Fibroblast of lung (primary cell): ENCODE measurements at regions not wholly inside any gene's neighbourhood (a gene's known extent, or its start where the extent isn't known, plus 50 kb on each side); places are given as distances from the start of the nearest gene placed in this dataset.

Experiments
- DNase-seq, 2 donors: peaks; one replicate each; pipeline versions ENCODE4 v3.0.0 to v3.0.0-alpha.2; 2010; ENCODE audit warnings: low read depth in 2 of 2
- H2AFZ ChIP-seq: 2 replicates; pipeline ENCODE4 v1.5.1; 2012; ENCODE audit warnings: low read length, control low read depth, inconsistent platforms
- H3K27ac ChIP-seq: 2 replicates; pipeline ENCODE4 v1.5.1; 2011; ENCODE audit warnings: low read length, control low read depth; ENCODE audit not compliant: insufficient read depth
- H3K27me3 ChIP-seq: 2 replicates; pipeline ENCODE4 v1.5.1; 2011; ENCODE audit warnings: mild to moderate bottlenecking, low read length; ENCODE audit not compliant: control insufficient read depth, insufficient read depth
- H3K36me3 ChIP-seq: 2 replicates; pipeline ENCODE4 v1.5.1; 2011; ENCODE audit warnings: low read length; ENCODE audit not compliant: control insufficient read depth, insufficient read depth
- H3K4me1 ChIP-seq: 2 replicates; pipeline ENCODE4 v1.5.1; 2011; ENCODE audit warnings: low read length; ENCODE audit not compliant: control insufficient read depth, insufficient read depth; ENCODE audit errors: extremely low read depth
- H3K4me2 ChIP-seq: 2 replicates; pipeline ENCODE4 v1.5.1; 2011; ENCODE audit warnings: low read length, control low read depth; ENCODE audit not compliant: insufficient read depth; ENCODE audit errors: extremely low read depth
- H3K4me3 ChIP-seq, 4 experiments: fragments of 200-600 bp in 1 of 4; sonication (generic) in 1 of 4; replicated peaks in 1 of 4; 2 replicates each; pipeline ENCODE4 v1.5.1; 2011 to 2016; ENCODE audit warnings: low read length in 4 of 4, low read depth in 3 of 4, mild to moderate bottlenecking in 3 of 4, control low read depth in 2 of 4, inconsistent platforms in 1 of 4, mixed read lengths in 1 of 4; ENCODE audit not compliant: insufficient read depth in 1 of 4; ENCODE audit errors: control extremely low read depth in 1 of 4
- H3K79me2 ChIP-seq: 2 replicates; pipeline ENCODE4 v1.5.1; 2012; ENCODE audit warnings: mild to moderate bottlenecking, low read length, inconsistent platforms; ENCODE audit not compliant: control insufficient read depth, insufficient read depth
- H3K9ac ChIP-seq: 2 replicates; pipeline ENCODE4 v1.5.1; 2011; ENCODE audit warnings: mild to moderate bottlenecking, low read length, control low read depth; ENCODE audit not compliant: insufficient read depth
- H3K9me3 ChIP-seq: 2 replicates; pipeline ENCODE4 v1.5.1; 2012; ENCODE audit warnings: low read depth, low read length; ENCODE audit not compliant: control insufficient read depth, insufficient read depth
- H4K20me1 ChIP-seq: 2 replicates; pipeline ENCODE4 v1.5.1; 2011; ENCODE audit warnings: low read length; ENCODE audit not compliant: control insufficient read depth, insufficient read depth; ENCODE audit errors: extremely low read depth
- CTCF ChIP-seq, 2 donors: IDR thresholded peaks in 1 of 2; conservative IDR thresholded peaks in 1 of 2; 1 replicate in 1 of 2; 2 replicates in 1 of 2; pipeline ENCODE4 v1.5.1; 2011 to 2012; ENCODE audit warnings: low read length in 2 of 2, control low read depth in 1 of 2, inconsistent platforms in 1 of 2, low read depth in 1 of 2, mild to moderate bottlenecking in 1 of 2
- EZH2 ChIP-seq: IDR thresholded peaks from 2 replicates; pipeline ENCODE4 v1.5.1; 2012; ENCODE audit warnings: low read length, control low read depth, mild to moderate bottlenecking; ENCODE audit errors: missing control alignments

- Histone ChIP-seq H3K36me3 (no peaks in the 10 kb centered on the region), H4K20me1 (no peaks in the 10 kb centered on the region), H3K9me3 (no peaks in the 10 kb centered on the region), H3K4me1 (no peaks in the 10 kb centered on the region), H3K4me2 (no peak overlapping the region), H3K27me3 (no peaks in the 10 kb centered on the region), H3K4me3 (no peak overlapping the region), H2AFZ (no peak overlapping the region), H3K9ac (no peak overlapping the region), H3K79me2 (no peaks in the 10 kb centered on the region), H3K27ac (no peak overlapping the region)
- no peak for DNase-seq
- TF ChIP-seq CTCF (conservative IDR thresholded peaks at IDR 0.05 in 1 of 2, IDR thresholded peaks at IDR 0.05 in 1 of 2; ENCODE audit: low read depth in 1 of 2, low read length in 2 of 2) (no peak), EZH2 (no peak)
These were observed 235.7 kb upstream of the HAND2 start for GRCh38 chr4:173765751-173766150.

DNA sequence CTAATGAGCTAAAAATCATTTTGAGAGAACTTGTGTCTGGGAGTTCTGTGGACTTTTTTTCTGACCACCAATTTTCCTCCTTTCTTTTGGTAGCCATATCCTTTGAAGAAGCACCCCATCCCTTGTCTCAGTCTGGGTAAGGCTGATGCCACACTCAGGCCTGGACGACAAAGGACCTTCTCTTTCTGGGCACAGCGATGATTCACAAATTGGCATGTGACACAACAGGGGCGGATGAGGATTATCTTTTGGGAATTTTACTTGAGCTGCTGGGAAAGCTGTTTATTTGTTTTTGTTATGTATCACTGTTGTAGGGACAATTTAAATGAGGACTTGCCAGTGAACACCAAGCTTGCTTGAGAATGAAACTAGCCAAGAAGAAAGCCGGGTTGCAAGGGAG lies 233.4 kb upstream of the HAND2 start:
- Histone ChIP-seq H3K9ac (no peak overlapping the region), H2AFZ (no peak overlapping the region), H3K36me3 (no peaks in the 10 kb centered on the region), H3K79me2 (no peaks in the 10 kb centered on the region), H3K27me3 (no peaks in the 10 kb centered on the region), H3K4me3 (no peak overlapping the region), H3K9me3 (no peaks in the 10 kb centered on the region), H3K4me1 (no peaks in the 10 kb centered on the region), H4K20me1 (no peaks in the 10 kb centered on the region), H3K27ac (no peak overlapping the region), H3K4me2 (no peak overlapping the region)
- TF ChIP-seq CTCF (conservative IDR thresholded peaks at IDR 0.05 in 1 of 2, IDR thresholded peaks at IDR 0.05 in 1 of 2; ENCODE audit: low read depth in 1 of 2, low read length in 2 of 2) = no peak
- no peak for TF ChIP-seq EZH2
- no peak for DNase-seq

GRCh38 chr4:173761938-173762337 lies 231.9 kb upstream of the HAND2 start:
- Histone ChIP-seq H4K20me1 (no peaks in the 10 kb centered on the region), H3K4me1 (no peaks in the 10 kb centered on the region), H3K4me2 (no peak overlapping the region), H2AFZ (no peak overlapping the region), H3K27ac (no peak overlapping the region), H3K4me3 (no peak overlapping the region), H3K9ac (no peak overlapping the region), H3K27me3 (no peaks in the 10 kb centered on the region), H3K79me2 (no peaks in the 10 kb centered on the region), H3K36me3 (no peaks in the 10 kb centered on the region), H3K9me3 (no peaks in the 10 kb centered on the region)
- no peak for DNase-seq
- TF ChIP-seq EZH2 = no peak
- no peak for TF ChIP-seq CTCF (conservative IDR thresholded peaks at IDR 0.05 in 1 of 2, IDR thresholded peaks at IDR 0.05 in 1 of 2; ENCODE audit: low read depth in 1 of 2, low read length in 2 of 2)
